Spleen (tissue), 7 donors: ENCODE measurements at regions not wholly inside any gene's neighbourhood (a gene's known extent, or its start where the extent isn't known, plus 50 kb on each side); places are given as distances from the start of the nearest gene placed in this dataset.

ENCODE experiments used
- POLR2A ChIP-seq, 3 donors: fragments of 450-650 bp; IDR thresholded peaks; one replicate each; pipeline ENCODE4 v1.5.1; 2017; ENCODE audit warnings: antibody characterized with exemption in 3 of 3, mild to moderate bottlenecking in 1 of 3
- POLR2AphosphoS5 ChIP-seq, 3 donors: sonication (generic); formaldehyde crosslinking; IDR thresholded peaks; one replicate each; pipeline ENCODE4 v1.5.1; 2017; ENCODE audit warnings: antibody characterized with exemption in 3 of 3
- TF ChIP-seq, protein P1 (sequence below), 11 experiments: fragments of 200-600 bp in 7 of 11; fragments of 450-650 bp in 4 of 11; sonication (generic) in 4 of 11; IDR thresholded peaks in 8 of 11; conservative IDR thresholded peaks in 3 of 11; 1 replicate in 7 of 11; 2 replicates in 4 of 11; pipeline versions ENCODE4 v1.4.0 to v1.8.0; 2016 to 2021; ENCODE audit warnings: antibody characterized with exemption in 11 of 11, inconsistent platforms in 4 of 11, mild to moderate bottlenecking in 1 of 11
- donor health status: DM: no; HTN: no; CAD: no; lungs with moderate emphysema.
- donor health status: DM: no; HTN: no; CAD: no.
- donor health status: DM: no; HTN: no; CAD: no.

DNA sequence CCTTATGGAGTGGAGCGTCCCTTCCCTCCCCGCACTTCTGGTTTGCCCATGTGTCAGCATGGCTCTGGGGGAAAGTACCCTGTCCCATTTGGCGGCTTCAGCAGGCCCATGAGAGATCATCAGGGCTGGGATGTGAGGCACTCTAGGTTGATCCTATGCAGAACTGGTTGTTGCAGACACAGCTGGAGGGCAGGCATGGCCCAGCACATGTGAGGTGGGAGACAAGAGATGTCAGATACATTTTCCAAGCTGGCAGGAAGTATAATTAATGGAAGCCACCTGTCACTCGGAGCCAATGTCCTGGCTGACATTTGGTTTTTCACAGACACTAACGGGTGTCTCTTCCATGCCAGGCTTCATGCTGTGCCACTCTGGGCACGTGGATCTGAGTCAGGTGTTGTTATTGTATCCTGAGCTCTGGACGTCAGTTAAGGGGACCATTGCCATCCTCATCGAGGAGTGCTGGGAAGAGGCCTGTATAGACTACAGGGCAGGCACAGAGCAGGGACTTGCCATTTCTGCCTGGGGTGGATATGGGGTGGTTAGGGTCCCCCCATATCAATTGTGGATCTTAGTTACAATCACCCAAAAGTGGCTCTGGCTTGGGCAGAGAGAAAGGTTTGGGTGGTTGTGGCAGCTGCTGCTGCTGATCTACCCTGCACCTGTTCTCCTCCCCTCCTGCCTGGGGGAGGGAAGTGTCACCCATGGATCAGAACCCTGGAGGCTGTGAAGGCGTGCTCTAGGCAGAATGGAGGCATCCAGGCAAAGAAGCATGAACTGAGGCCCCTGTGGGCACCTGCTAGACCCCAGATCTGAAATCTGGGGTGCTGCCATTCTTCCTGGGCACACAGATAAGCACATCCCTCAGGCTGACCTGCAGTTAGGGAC, 140.7 kb downstream of the FBLN2 start:
- TF ChIP-seq, protein P1, sequence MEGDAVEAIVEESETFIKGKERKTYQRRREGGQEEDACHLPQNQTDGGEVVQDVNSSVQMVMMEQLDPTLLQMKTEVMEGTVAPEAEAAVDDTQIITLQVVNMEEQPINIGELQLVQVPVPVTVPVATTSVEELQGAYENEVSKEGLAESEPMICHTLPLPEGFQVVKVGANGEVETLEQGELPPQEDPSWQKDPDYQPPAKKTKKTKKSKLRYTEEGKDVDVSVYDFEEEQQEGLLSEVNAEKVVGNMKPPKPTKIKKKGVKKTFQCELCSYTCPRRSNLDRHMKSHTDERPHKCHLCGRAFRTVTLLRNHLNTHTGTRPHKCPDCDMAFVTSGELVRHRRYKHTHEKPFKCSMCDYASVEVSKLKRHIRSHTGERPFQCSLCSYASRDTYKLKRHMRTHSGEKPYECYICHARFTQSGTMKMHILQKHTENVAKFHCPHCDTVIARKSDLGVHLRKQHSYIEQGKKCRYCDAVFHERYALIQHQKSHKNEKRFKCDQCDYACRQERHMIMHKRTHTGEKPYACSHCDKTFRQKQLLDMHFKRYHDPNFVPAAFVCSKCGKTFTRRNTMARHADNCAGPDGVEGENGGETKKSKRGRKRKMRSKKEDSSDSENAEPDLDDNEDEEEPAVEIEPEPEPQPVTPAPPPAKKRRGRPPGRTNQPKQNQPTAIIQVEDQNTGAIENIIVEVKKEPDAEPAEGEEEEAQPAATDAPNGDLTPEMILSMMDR (IDR thresholded peaks at IDR 0.05 in 8 of 11, conservative IDR thresholded peaks at IDR 0.05 in 3 of 11): no peak
- TF ChIP-seq POLR2AphosphoS5 (IDR thresholded peaks at IDR 0.05) (no peak), POLR2A (IDR thresholded peaks at IDR 0.05) (no peak)
